GM21723 (cell line): ENCODE measurements at regions not wholly inside any gene's neighbourhood (a gene's known extent, or its start where the extent isn't known, plus 50 kb on each side); places are given as distances from the start of the nearest gene placed in this dataset.

Experiments
- ATAC-seq: cut with Tn5 transposase; IDR thresholded peaks from one replicate; pipeline ENCODE4 v1.9.1; 2021; ENCODE audit warnings: mild to moderate bottlenecking, moderate library complexity; ENCODE audit not compliant: unreplicated experiment

DNA sequence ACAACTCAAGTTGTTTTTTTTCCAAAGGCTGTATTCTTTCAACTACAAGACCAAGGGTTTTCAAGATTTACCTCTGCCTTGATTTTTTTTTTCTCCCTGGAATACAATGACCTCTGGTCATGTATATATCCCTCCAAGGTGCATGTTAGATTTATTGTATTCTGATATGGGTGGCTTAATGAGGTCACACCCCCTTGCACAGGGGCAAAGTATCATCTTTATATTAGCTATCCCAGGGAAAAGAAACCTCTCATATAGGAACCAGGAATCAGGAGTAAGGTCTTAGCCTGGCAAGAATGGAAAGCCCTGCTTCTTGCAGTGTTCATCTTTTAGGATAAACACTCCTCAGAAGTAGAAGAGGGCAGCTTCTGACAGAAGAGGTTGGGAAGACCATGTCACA lies 516.9 kb upstream of the TENM4 start:
- ATAC-seq: no peak

- no peak for ATAC-seq
Measured at GRCh38 chr11:79956061-79956460, 515.2 kb upstream of the TENM4 start.

GRCh38 chr11:79953629-79954028 lies 512.8 kb upstream of the TENM4 start:
- ATAC-seq: no peak

- ATAC-seq: no peak
Measured at GRCh38 chr11:79950741-79951140, 509.9 kb upstream of the TENM4 start.

DNA sequence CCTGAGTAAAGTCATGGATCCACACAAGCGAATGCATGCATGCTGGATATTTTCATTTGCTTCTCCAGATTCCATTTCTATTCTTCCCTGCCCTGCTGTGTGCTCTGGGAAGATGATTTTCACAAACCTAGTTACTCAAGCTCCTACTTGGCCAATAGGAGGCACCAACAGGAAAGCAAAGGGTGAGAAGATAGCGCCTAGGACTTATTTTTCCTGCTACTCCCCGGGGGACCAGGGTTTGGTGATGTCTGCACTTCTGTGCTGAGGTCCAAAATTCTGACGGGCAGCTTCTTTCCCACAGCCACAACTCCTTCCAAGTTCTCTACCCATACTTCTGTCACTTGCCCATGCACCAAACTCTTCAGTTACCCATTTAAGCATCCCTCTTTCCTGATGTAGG lies 509.3 kb upstream of the TENM4 start:
- no peak for ATAC-seq

- no peak for ATAC-seq
Measured at GRCh38 chr11:79949574-79949973, 508.7 kb upstream of the TENM4 start.

GRCh38 chr11:79942646-79943045 lies 501.8 kb upstream of the TENM4 start:
- ATAC-seq: no peak

GRCh38 chr11:79942090-79942489 lies 501.3 kb upstream of the TENM4 start:
- no peak for ATAC-seq

DNA sequence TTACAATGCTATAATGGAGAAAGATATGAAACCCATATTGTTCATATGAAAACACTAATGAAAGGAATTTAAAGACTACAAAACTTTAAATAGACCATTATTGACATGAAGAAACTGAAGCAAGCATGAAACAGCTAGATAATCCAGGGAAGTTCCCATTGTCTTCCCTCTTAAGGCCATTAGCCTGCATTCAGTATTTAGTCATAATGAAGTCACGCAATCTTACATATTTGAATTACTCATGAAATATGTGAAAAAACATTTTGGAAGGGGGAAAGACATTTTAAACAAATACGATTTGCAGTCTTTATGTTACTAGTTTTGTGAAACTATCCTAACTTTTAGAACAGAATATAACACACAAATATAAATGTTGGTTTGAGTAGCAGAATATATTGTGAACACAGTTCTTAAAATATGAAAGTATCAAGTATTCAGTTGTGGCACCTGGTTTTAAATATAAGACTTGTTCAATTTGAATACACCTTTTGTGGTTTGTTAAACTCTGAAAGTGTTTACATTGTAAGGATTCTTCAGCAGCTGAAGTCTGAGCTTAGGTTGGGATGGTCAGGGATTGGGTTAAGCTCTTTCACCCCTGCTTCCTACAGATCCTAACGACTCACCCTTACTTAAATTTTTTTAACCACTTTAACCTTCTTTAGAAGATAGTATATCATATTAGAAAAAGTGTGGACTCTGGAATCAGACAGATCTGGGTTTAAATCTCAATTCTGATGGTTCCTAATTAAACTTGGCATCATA lies 500.3 kb upstream of the TENM4 start:
- no peak for ATAC-seq

DNA sequence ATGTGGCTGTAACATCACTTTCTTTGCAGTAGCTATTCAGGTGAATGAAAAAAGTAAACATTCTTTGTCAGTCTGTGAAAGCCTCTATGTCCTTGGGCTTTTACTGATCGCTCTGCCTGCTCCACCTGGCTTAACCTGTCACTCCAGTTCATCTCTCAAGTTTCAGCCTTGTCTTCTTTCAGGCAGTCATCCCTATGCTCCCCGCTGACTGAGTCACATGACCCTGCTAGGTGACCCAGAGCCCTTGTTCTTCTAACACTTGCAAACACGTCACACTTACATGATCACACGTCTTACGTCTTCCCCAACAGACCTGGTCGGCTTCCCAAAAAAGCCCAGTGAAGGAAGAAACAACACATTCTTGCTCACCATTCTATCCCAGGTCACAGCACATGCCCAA lies 499.3 kb upstream of the TENM4 start:
- ATAC-seq: no peak

- ATAC-seq: no peak
Measured at GRCh38 chr11:79939111-79939510, 498.3 kb upstream of the TENM4 start.

GRCh38 chr11:79937676-79938334 lies 497.0 kb upstream of the TENM4 start:
- ATAC-seq: no peak

GRCh38 chr11:79932612-79933011 lies 491.8 kb upstream of the TENM4 start:
- ATAC-seq: no peak

DNA sequence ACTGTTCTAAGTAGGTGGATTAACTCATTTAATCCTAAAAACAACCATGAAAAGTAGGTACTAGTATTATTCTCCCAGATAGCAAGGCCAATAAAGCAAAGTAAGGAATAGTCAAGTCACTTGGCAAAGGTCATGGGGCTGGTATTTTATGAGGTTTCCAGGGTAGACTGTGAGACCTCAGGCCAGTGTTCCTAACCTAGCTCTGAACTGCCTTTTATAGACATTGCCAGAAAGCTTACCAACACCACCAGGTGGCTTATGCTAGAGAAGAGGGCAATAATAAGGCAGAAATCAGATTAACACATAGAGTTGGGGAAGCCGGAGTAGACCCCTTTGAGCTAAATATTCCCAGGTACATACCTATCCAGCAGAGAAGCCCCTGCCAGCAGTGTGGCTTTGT lies 490.9 kb upstream of the TENM4 start:
- no peak for ATAC-seq

DNA sequence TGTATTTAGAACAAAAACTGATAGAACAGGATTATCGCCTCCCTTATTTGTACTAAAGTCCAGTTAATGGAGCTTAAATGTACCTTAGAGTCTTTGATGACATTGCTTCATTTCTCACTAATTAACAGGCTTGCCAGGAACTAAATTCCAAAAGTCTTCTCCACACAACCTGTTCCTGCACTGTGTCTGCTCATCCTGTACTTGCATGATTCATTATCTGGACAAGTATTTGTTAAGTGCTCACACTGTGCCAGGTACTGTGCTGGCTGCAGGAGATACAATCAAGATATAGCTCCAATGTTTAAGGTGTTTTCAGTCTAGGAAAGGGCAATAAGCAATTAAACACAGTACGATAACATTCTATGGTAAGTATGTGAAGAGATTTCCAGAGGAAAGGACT lies 485.9 kb upstream of the TENM4 start:
- ATAC-seq: no peak

DNA sequence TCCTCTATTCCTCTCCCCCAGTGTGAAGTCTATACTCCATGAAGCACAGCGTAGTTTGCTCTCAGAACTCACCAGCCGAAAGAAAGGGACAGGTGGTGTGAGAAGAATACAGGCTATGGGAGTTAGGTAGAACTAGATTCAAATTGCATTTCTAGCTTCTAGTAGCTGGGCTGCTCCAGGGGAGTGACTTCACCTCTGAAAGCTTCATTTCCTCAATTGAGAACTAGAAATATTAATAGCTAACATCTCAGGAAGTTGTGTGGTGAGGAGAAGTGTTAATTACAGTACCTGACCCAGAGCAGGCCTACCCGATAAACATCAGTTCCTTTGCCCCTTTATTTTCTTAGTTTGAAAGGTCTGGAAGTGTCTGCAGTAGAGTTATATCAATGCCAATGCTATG lies 484.7 kb upstream of the TENM4 start:
- ATAC-seq: no peak

DNA sequence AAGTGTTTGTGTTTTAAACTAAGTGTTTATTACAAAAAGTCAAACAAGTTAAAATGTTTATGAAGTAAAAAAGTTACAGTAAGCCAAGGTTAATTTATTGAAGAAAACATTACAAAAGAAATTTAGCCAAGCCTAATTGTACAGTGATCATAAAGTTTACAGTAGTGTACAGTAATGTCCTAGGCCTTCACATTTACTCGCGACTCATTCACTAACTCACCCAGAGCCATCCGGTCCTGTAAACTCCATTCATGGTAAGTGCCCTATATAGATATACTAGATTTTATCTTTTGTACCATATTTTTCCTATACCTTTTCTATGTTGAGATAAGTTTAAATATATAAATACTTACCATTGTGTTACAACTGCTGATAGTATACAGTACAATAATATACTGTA lies 481.8 kb upstream of the TENM4 start:
- no peak for ATAC-seq

- no peak for ATAC-seq
Measured at GRCh38 chr11:79920480-79920879, 479.6 kb upstream of the TENM4 start.

- ATAC-seq: no peak
Measured at GRCh38 chr11:79919350-79919749, 478.5 kb upstream of the TENM4 start.

- ATAC-seq: no peak
Measured at GRCh38 chr11:79918846-79919245, 478.0 kb upstream of the TENM4 start.

DNA sequence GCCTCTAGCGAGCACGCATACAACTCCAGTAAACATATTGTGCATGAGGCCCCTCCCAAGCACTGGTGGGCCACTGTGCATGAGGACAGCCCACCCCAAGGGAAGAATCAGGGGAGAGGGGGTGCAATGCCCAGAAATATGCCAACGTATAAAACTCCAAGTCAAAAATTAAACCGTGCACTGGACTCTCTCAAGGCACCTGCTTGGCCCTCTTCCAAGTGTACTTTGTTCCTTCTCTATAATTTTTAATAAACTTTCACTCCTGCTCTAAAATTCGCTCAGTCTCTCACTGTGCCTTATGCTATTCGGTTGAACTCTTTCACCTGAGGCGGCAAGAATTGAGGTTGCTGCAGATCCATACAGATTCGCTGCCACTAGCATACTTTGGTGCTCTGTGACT lies 465.3 kb upstream of the TENM4 start:
- ATAC-seq: no peak

GRCh38 chr11:79902493-79902892 lies 461.7 kb upstream of the TENM4 start:
- ATAC-seq: no peak

DNA sequence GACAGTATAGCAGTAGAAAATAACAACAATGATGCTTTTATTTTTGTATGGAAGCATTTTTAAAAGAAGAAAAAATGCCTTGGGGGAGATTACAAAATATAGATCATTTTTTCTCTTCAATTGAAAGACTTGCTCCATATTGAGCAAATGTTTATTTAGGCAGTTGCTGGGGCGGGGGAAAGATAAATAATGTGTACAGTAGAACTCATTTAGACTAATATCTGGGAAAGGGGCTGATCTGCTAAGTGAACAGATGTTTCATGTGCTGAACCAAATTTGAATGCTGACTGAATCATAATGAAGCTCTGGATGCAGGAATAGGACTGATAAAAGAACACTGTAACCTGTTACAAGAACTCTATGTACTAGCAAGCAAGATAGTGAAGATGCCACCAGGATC lies 457.1 kb upstream of the TENM4 start:
- ATAC-seq: no peak
